GM12872 (cell line): ENCODE measurements at regions not wholly inside any gene's neighbourhood (a gene's known extent, or its start where the extent isn't known, plus 50 kb on each side); places are given as distances from the start of the nearest gene placed in this dataset.

Experiments
- CTCF ChIP-seq: IDR thresholded peaks from 3 replicates; pipeline ENCODE4 v1.5.1; 2011; ENCODE audit warnings: low read depth, mild to moderate bottlenecking, low read length, moderate library complexity; ENCODE audit not compliant: insufficient read depth

GRCh38 chr21:38678827-38679226, 126.9 kb upstream of the ETS2 start:
- TF ChIP-seq CTCF: no peak

GRCh38 chr21:38679534-38679933, 126.2 kb upstream of the ETS2 start:
- no peak for TF ChIP-seq CTCF

GRCh38 chr21:38680401-38680800, 125.3 kb upstream of the ETS2 start:
- no peak for TF ChIP-seq CTCF

- no peak for TF ChIP-seq CTCF
Observed at GRCh38 chr21:38683222-38683621, 122.5 kb upstream of the ETS2 start.

GRCh38 chr21:38688068-38688467, 117.7 kb upstream of the ETS2 start:
- TF ChIP-seq CTCF: no peak

- TF ChIP-seq CTCF: no peak
Observed at GRCh38 chr21:38691631-38692030, 114.1 kb upstream of the ETS2 start.

- TF ChIP-seq CTCF: no peak
Observed at GRCh38 chr21:38696579-38696978, 109.2 kb upstream of the ETS2 start.

- peak; percentile 40; the same call in 2 of the 3 replicates for TF ChIP-seq CTCF
Observed at GRCh38 chr21:38699048-38699447, 106.7 kb upstream of the ETS2 start.
